GM13976 (cell line): ENCODE measurements at regions not wholly inside any gene's neighbourhood (a gene's known extent, or its start where the extent isn't known, plus 50 kb on each side); places are given as distances from the start of the nearest gene placed in this dataset.

ENCODE experiments used
- DNase-seq: peaks from one replicate; pipeline ENCODE4 v3.0.0; 2012; ENCODE audit warnings: low spot score
- in situ Hi-C: fragments of 300-500 bp; cut with MboI; formaldehyde crosslinking; loops from one replicate; pipeline ENCODE4 v1.12.0; 2022; ENCODE audit warnings: low sequenced_read_pairs, mixed read lengths, inconsistent platforms; ENCODE audit not compliant: unreplicated experiment
- TF ChIP-seq, protein P1 (sequence below): IDR thresholded peaks from 2 replicates; pipeline ENCODE4 v1.5.1; 2012; ENCODE audit warnings: borderline replicate concordance, mild to moderate bottlenecking; ENCODE audit not compliant: insufficient read depth; ENCODE audit errors: extremely low read depth, missing control alignments, control extremely low read depth

DNA sequence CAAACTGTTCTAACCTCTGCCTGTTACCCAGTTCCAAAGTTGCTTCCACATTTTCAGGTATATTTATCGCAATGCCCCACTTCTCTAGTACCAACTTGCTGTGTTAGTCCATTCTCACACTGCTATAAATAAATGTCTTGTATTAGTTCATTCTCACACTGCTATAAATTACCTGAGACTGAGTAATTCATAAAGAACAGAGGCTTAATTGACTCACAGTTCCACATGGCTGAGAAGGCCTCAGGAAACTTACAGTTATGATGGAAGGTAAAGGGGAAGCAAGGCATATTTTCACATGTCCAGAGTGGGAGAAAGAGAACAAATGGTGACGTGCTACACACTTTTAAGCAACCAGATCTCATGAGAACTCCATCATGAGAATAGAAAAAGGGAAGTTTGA lies 130.4 kb upstream of the C11orf87 start:
- DNase-seq, result no peak
- in situ Hi-C loops, result no loop called here
- TF ChIP-seq, protein P1, sequence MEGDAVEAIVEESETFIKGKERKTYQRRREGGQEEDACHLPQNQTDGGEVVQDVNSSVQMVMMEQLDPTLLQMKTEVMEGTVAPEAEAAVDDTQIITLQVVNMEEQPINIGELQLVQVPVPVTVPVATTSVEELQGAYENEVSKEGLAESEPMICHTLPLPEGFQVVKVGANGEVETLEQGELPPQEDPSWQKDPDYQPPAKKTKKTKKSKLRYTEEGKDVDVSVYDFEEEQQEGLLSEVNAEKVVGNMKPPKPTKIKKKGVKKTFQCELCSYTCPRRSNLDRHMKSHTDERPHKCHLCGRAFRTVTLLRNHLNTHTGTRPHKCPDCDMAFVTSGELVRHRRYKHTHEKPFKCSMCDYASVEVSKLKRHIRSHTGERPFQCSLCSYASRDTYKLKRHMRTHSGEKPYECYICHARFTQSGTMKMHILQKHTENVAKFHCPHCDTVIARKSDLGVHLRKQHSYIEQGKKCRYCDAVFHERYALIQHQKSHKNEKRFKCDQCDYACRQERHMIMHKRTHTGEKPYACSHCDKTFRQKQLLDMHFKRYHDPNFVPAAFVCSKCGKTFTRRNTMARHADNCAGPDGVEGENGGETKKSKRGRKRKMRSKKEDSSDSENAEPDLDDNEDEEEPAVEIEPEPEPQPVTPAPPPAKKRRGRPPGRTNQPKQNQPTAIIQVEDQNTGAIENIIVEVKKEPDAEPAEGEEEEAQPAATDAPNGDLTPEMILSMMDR, result no peak

DNA sequence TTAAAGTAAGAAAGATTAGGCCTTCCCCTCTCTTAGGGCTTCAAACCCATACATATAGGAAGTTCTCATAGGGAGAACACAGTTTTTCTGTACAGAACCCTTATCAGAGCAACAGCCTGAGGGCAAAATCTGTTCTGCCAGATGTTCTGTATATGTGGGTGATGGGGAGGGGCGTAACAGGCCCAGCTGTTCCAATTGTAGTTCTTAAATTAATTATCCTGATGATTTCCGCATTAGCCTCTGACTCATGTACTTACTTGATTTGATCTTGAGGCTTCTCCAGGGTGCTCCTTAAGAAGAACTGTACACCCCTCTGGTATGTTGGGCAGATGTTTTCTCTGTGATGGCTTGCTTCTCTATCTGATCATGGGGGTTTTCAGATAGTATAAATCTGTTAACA lies 123.1 kb upstream of the C11orf87 start:
- TF ChIP-seq, protein P1, result no peak
- no peak for DNase-seq
- in situ Hi-C loops, result no loop called here

DNA sequence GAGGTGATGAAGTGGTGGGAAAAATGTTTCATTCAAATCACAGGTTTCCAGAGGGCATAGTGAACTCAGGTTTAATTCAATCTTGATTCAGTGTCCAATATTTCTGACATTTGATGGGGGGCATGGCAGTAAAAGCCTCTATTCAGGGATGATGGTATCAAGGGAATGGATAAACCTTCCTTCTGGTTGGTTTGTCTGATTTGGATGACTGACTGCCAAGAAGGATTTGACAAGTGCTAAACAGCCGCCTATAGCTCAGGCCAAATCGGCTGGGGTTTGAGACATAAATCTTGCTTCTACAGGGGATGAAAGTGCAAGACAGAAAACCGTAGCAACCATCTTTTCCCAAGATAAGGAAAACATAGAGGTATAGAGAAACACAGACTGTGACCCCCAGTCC lies 121.8 kb upstream of the C11orf87 start:
- in situ Hi-C loops, result no loop called here

DNA sequence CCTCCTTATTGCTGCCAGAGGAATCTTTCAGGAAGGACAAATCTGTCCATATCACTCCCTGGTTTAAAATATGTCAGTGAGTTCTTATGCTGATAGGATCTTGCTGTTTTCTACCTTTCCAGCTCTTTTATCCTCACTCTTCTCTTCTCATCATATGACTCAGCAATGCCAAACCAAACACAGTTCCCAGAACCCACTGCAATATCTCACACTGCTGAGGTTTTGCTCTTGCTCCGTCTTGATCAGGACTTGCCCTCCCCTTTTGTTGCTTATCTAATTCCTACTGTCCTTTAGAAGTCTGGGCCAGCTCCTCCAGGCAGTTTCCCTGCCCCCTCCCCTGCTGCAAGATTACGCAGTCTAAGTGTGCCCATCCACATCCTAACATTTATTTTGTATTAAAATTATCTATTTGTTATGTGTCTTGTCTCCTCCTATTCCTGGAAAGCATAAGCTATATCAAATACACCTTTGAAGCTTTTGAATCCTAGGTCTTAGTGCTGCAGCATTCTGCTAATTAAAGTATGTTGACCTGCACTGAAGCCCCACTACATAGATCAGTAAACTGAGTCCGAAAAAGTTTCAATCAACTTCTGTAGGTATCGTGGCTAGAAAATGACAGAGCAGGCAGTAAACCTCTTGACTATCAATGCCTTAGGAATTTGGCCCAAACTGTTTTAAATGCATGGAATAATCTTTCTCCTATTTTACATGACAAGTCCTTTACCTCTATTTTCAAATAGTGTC lies 119.2 kb upstream of the C11orf87 start:
- in situ Hi-C loops, result no loop called here
- TF ChIP-seq, protein P1, result no peak
- no peak for DNase-seq

More for the DNA sequence above, 121.8 kb upstream of the C11orf87 start:
- no peak for DNase-seq
- TF ChIP-seq, protein P1, result no peak

DNA sequence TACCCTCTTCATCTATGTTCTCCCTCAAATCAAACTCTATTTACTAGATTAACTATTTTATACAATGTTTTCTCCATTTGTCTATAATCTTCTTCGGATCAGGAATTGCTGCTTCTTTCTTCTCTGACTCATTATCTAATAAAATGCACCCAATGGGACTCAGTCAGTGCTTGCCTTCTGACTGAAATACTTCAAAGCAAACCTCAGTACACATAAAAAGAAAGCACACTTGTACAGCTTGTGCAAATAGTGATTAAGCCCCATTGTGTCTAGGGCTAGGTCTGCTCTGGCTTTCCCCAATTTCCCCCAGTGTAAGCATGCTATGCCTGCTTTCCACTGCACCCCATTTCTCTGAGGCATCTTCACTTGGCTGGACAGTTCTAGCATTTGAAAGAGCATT lies 118.6 kb upstream of the C11orf87 start:
- TF ChIP-seq, protein P1, result no peak
- no peak for DNase-seq
- in situ Hi-C loops, result no loop called here

DNA sequence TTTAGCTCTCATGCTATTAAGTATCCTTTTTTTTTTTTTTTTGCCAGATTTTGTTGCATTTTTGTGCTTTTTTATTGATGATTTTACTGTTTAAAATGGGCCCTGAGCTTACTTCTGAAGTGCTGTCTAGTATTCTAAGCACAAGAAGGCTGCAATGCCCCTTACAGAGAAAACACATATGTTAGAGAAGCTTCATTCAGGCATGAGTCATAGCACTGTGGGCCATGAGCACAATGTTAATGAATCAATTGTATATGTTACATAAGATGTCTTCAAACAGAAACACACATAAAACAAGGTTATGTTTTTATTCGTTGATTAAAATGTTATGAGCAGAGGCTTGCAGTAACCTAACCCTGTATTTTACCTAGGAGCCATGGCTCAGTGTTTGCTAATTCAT lies 117.8 kb upstream of the C11orf87 start:
- TF ChIP-seq, protein P1, result no peak
- no peak for DNase-seq
- in situ Hi-C loops, result no loop called here
